ENCODE measurements at regions not wholly inside any gene's neighbourhood (a gene's known extent, or its start where the extent isn't known, plus 50 kb on each side); places are given as distances from the start of the nearest gene placed in this dataset.
"Not testable (repeated sequence)": the region's sequence is repeated elsewhere in the genome, so short reads cannot be mapped to it uniquely, and the experiment has no call there.

DNA sequence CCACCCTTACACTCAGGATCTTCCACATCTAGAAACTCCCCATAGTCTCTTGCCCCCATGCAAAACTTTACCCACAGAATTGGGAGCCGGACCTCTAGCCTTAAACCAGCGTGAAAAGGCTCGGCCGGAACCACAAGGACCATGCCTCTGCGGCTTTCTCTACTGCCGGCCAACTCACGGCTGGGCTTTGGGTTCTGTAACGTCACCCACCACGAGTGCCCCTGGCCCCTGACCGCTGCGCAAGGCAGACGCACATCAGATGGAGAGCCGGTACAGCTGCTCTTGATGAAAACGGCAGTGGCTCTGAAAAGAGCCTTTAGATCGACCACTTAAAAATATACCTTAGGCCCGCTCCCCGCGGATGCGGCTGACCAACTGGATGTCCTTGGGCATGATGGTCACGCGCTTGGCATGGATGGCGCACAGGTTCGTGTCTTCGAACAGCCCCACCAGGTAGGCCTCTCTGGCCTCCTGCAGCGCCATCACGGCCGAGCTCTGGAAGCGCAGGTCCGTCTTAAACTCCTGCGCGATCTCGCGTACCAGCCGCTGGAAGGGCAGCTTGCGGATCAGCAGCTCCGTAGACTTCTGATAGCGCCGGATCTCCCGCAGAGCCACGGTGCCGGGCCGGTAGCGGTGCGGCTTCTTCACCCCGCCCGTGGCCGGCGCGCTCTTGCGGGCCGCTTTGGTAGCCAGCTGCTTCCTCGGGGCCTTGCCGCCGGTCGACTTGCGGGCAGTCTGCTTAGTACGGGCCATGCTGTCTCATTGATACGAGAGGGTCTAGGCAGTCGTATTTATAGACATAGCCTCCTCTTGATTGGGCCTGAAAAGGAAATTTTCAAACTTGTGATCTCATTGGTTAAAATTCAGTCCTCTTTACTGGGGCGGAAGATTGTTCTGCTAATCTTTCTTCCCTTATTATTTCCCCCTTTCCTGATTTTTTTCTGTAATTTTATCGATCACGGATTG, 66.3 kb downstream of the FAM72C start:
- DNase-seq, result peak; percentile 34 to 42

DNA sequence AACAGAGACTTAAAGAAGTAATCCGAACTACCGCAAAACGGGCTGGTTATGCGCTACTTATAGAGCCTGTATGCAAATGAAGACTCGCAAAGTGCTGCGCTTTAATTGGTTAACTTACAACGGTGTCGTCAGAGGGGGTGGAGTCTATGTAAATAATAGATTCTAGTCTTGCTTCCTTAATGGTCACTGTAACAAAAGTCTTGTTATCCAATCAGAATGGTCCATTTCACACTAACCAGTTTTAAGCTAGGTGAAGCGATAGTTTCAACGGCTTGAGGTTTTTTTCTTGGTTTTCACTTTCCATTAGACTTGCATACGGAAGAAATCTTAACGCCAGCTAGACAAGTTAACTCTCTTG, 67.2 kb downstream of the FAM72C start:
- DNase-seq, result not testable (repeated sequence)

DNA sequence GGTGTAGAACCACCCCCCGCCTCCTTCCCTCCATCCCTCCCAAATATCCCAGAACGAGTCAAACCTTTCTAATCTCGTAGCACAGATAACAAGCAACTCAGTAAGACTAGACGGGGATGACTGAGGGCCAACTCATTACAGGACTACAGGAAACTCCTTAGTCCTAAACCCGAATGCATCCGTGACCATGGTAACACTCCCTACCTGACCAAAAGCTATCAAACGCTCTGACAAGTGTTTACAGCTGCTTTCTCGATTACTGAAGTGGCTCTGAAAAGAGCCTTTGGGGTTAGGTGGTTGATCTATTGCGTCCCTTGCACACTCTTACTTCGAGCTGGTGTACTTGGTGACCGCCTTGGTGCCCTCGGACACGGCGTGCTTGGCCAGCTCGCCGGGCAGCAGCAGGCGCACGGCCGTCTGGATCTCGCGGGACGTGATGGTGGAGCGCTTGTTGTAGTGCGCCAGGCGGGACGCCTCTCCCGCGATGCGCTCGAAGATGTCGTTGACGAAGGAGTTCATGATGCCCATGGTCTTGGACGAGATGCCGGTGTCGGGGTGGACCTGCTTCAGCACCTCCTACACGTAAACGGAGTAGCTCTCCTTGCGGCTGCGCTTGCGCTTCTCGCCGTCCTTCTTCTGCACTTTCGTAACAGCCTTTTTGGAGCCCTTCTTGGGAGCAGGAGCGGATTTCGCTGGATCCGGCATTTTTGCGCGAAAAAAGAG, 67.7 kb downstream of the FAM72C start:
- peak; percentile 23 to 50 for DNase-seq

DNA sequence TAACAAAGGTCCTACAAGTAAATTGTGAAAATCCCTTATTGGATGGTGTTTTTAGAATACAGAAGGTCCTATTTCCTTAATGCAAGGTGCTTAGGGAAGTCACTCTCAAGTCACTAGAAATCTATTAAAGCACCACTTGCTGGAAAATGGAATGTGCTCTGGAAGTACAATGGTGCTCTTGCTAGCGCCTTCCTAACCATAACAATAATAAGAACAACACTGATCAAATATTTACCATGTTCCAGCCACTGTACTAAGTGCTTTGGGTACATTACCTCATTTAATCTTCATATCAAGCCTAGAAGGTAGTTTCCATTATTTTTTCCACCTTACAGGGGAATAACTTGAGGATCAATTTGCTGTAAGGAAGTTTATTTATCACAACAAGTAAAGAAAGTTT, 75.4 kb downstream of the FAM72C start:
- DNase-seq, result not testable (repeated sequence)

DNA sequence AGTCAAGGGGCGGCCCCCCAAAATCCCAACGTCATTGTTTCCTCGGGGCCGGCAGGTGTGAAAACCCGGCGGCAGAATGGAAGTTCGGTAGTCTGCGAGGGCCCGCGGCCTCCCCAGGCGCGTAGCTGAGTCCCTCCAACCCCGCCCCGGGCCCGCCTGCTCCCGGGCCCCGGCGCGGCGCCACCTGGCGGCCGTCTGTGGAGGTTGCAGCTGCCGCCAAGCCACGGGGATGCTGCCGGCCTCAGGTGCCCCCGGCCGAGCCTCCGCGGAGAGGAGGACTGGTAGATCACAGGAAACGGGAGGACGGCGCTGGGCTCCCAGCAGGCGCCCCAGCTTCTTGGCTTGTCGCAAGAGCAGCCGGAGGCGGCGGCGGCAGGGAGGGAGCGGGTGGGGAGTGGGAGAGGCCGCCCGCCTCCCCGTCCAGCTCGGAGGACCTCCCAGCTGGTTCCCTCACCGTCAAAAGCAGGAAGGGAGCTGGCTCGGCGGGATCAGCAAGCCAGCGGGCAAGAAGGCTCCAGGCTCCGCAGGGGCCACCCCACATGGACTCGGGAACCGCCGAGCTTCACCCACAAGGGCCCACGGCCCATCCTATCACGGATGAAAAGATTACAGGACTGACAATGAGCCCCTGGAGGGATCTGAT, 86.7 kb downstream of the FAM72C start:
- DNase-seq, result peak; percentile 19 to 43

DNA sequence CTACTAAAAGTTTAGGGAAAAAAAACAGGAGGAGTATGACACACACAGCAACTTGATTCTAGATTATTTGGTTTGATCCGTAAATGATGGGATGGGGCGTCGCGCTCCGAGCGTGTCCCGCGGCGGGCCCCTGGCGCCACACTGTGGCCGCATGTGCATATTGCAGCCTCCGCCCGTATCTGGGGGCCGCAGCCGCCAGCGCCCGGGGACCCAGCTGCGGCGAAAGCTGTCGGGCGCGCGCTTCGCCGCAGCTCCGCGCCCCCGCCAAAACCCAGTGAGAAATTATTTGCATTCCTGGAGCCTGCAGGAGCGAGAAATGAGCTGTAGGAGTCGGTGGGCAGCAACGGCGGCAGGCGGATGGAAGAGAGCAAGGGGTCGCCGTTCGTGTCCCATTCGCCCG, 87.3 kb downstream of the FAM72C start:
- DNase-seq, result not testable (repeated sequence)

DNA sequence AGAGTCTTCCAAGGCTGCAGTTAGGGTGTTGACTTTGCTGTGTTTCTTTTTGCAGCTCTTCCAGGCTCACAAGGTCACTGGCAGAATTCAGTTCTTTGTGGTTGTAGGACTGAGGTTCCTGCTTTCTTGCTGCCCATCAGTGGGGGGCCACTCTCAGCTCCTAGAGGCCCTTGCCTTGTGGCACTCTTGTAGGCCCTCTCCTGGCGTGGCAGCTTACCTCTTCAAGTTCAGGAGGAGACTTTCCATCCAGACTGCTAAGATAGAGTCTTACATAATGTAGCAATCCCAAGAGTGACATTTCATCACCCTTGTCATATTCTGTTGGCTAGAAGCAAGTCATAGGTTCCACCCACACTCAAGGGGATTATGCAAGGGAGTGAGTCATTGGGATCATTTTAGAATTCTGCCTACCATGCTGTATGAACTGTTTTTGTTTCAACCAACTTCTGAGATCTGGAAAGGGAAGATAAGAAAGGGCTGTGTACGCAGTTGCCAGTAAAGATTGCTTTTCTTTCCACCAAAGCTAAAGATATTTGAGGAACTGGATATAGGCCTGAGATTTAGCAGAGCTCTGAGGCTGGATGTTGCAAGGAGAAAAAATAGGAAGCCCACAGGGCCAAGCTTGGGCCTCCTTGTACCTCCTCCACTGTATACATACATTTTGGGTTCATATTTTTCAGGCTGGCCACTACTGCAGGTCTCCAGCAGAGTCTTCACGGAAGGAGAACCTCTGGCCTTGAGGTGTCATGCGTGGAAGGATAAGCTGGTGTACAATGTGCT, 91.8 kb downstream of the FAM72C start:
- not testable (repeated sequence) for DNase-seq

DNA sequence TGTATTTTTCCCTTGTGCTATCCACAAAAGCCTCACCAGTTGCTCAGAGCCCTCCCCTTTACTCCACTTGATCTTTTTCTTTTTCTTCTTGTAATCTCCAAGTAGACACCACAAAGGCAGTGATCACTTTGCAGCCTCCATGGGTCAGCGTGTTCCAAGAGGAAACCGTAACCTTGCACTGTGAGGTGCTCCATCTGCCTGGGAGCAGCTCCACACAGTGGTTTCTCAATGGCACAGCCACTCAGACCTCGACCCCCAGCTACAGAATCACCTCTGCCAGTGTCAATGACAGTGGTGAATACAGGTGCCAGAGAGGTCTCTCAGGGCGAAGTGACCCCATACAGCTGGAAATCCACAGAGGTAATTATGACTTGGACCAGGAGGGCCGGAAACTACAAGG, 95.8 kb downstream of the FAM72C start:
- not testable (repeated sequence) for DNase-seq

DNA sequence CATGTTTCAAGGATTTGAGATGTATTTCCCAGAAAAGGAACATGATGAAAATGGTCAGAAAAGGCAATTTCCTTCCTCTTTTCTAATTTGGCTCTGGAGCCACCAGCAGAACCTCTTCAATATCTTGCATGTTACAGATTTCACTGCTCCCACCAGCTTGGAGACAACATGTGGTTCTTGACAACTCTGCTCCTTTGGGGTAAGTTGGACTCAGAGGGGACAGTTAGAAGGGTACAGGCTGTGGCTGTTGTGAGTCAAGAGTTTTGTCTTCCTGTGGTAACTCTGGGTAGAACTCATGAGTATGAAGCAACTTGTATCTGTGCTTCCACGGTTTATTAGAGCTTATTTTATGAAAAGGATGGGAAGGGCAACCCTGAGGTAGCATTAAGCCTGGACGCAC, 97.2 kb downstream of the FAM72C start:
- DNase-seq, result not testable (repeated sequence)

DNA sequence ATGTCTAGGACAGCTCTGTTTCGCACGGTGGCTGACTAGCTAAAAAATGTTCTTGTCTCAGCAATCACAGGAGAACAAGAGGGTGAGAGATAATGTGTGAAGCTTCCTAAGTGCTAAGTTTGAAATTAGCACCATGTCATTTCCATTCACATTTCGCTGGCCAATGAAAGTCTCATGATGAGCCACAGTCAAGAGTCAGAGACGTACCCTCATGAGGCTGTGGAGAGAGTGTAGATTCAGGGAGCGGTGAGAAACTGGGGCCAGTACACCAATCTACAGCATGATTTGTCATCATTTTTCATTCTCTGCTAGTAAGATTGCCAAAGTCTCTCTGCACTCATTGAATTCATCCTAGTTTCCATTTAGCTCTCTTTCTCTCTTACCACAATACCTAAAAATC, 98.1 kb downstream of the FAM72C start:
- DNase-seq, result not testable (repeated sequence)

DNA sequence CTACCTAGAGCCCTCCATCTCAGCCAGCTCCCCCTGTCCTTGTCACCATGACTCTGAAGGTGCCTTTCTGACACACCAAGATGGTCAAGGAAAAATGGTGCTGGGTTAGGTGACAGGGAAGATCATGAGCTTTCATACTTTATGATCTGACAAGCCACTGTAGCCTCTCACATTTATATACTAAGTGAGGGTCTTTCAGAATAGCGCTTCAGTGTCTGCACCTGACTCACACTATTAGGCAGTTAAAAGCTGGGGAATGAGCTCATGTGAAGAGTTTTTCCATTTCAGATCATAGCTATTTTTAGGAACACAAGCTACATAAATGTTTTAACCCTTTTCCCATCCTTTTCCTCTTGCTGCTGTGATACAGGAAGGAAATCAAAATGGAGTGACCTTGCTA, 101.4 kb downstream of the FAM72C start:
- not testable (repeated sequence) for DNase-seq

DNA sequence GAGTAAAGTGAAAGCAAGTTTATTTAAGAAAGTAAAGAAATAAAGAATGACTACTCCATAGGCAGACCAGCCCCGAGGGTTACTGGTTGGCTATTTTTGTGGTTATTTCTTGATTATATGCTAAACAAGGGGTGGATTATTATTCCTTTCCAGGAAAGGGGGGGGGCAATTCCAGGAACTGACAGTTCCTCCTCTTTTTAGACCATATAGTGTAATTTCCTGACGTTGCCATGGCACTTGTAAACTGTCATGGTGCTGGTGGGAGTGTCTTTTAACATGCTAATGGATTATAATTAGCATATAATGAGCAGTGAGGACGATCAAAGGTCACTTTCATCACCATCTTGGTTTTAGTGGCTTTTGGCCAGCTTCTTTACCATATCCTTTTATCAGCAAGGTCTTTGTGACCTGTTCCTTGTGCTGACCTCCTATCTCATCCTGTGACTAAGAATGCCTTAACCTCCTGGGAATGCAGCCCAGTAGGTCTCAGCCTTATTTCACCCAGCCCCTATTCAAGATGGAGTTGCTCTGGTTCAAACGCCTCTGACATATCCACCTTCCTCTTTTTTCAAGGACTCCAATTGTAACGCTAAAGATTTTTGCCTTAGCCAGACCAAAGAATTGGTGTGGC, 104.1 kb downstream of the FAM72C start:
- not testable (repeated sequence) for DNase-seq

DNA sequence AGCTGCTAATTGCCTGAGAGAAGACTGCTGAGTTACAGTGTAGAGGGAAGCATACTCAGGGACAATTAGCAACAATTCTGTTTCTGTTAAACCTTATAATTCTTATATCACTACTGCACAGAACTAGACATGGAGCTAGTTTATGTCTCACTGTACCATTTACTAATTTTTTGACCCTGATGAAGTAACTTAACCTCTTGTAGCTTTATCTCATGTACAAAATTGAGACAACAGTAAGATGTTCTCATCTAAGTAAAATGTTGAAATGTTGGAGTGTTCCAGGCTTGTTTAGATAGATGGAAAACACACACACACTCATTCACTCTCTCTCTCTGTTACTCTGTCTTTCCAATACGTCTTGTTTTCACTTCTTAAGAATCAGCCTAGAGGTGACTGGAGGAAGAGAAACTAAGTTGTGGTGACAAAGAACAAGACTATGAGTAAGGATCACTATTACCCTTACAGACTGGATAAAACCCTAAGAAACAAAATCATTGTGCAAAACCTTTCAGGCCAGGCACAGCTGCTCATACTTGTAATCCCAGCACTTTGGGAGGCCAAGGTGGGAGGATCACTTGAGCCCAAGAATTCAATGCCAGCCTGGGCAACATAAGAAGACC, 107.8 kb downstream of the FAM72C start:
- not testable (repeated sequence) for DNase-seq

DNA sequence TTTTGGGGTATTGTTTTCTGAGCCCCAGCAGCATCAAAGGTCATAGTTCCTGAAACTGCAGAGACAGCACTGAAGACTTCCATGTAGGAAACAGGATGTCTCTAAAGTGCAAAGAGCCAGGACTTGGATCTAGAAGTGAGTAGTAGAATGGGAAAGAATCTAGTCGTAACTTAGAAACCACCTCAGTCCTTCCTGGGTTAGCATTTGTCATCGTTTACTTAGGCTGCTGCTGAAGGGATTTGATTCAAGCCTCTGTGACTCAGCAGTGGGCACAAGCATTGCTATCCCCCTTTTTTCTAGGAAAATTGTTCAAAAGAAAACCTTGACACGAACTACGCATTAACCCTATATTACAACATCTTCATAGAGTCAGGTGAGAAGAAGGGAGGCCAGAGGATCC, 109.1 kb downstream of the FAM72C start:
- not testable (repeated sequence) for DNase-seq

DNA sequence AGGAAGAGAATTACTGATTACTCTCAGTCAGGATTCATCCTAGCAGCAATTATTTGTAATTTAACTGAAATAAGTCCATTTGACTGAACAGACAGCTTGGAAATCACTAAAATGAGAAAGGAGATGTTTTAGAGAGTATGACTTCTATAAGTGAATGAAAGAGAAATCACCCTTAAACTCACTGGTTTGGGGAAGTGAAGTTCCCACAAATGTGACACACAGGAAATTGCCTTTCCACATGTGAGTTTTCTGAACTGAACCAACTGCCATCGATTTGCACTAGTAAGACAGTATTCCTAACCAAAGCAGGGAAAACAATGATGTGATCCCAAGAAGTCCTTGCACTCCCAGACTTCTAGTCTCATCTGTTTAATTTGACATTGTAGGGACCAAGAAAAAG, 110.5 kb downstream of the FAM72C start:
- not testable (repeated sequence) for DNase-seq

DNA sequence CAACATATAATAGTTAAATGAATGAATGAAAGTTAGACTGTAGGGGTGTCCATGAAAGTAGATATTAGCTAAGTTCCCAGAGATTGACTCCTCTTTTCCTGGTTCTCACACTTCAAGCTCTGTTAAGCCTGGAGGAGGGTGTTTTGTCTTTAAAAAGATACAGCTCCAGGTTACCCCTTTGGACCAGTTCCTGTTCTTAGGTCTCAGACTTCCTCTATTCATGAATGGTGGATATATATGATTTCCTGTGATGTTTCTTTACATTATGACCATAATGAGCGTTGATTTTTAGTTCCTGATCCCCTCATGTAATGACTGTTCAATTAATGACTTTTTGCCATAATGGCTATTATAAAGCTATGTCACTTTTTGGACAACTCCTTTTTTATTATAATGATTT, 115.9 kb downstream of the FAM72C start:
- DNase-seq, result not testable (repeated sequence)

DNA sequence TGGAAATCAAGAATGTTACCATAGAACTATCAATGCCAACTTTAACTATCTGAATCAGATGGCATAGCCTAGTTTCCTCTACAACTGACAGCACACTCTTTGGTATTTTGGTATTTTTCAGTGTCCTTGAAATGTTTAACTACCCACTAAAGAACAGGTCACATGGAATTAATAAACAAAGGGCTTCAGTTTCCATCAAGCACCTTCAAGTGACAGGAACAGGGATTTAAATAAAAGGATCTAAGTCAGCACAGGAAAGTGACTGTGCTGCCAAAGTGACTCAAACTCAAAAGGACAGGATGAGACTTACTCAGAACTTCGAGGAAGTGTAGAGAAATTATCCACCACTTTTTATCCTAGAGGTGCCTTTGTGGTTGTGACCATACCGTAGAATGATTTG, 117.7 kb downstream of the FAM72C start:
- DNase-seq, result not testable (repeated sequence)

DNA sequence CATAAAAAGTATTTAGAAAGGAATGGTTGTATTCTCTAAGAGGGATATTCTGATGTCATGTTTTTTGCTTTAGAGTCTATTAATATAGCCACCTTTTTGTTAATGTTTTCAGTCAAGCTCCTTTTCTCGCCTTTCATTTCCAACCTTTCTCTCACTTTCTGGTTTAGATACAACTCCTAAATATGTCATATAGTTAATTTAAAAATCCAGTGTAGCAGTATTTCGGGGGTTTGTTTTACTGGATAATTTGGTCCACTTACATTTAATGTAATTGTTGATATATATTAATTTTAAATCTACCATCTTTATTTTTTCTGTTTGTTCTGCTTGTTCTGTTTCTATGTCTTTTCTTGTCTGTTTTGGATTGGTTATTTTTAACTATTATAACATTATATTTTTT, 121.1 kb downstream of the FAM72C start:
- not testable (repeated sequence) for DNase-seq

DNA sequence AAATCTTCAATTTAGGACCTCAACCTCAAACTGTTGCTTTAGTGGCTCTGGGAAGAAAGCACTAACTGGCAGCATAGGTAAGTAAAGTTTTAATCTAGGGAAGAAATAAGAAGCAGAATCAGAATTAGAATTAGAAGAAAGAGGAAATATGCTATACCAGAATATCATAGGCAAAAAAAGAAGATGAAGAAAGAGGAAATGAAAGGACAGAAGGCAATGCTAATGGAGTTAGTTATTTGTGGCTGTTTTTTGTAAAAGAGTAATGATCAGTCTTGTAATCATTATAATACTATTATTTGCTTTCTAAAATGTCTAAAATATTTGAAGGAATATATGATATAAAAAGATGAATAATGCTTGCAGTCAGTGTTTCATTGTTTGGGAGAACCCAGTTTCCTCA, 122.9 kb downstream of the FAM72C start:
- DNase-seq, result not testable (repeated sequence)

DNA sequence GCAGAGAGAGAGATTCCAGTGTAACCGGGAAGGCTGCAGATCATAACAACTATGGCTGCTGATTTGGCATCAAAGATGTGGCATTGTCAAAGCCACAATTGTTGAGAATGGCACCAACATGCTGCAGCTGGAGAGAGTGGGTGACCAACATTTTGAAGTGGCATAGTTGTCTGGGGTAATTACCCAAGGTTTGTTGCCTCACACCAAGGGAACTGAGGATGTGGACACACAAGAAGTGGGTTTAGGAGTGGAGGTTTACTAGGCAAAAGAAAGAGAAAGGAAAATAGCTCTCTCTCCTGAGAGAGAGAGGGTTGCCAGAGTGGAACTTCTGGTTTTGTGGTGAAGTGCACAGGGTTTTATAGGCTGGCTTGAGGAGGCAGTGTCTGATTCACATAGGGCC, 126.6 kb downstream of the FAM72C start:
- not testable (repeated sequence) for DNase-seq

DNA sequence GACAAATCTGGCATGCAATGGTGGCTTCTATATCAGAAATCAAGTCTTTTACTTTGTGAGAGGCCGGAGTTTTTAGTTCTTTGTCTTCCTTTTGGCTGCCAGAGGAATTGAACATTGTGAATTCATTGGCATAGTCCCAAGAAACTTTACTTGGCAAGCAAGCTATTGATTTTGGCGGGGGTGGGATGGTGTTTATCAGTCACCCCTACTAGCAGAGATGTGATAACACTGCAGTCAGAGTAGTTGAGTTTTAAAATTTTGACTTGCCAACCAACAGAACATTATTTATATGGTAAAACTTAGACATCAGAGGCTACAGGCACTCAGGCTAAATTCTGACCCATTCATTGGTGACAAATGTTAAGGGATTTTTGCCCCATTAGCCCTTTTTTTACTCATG, 129.7 kb downstream of the FAM72C start:
- DNase-seq, result not testable (repeated sequence)

Measured in right lung (tissue), 2 donors.